ENCODE measurements at regions not wholly inside any gene's neighbourhood (a gene's known extent, or its start where the extent isn't known, plus 50 kb on each side); places are given as distances from the start of the nearest gene placed in this dataset.
"Not testable (repeated sequence)": the region's sequence is repeated elsewhere in the genome, so short reads cannot be mapped to it uniquely, and the experiment has no call there.

GRCh38 chr11:98531576-98531975, 489.2 kb upstream of the CNTN5 start:
- DNase-seq (ENCODE audit: low read depth): no peak
- H3K4me3 ChIP-seq (ENCODE audit: low read depth, low read length): no peak overlapping the region

- H3K4me3 ChIP-seq (ENCODE audit: low read depth, low read length): no peak overlapping the region
- DNase-seq (ENCODE audit: low read depth): no peak
These were observed 484.7 kb upstream of the CNTN5 start for GRCh38 chr11:98536023-98536422.

DNA sequence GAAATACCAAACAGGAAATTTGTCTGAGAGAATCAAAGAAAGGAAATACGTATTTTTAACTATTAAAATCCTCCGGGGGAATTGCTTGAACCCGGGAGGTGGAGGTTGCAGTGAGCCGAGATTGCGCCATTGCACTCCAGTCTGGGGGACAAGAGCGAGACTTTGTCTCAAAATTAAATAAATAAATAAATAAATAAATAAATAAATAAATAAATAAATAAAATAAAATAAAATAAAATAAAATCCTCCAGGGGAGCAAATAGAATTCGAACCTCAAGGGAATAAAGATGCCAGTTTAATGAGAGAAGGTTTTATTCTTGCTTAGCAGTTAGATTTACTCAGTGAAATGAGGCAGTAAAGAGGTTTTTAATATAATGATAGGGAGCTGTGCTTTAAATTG, 482.4 kb upstream of the CNTN5 start:
- DNase-seq (ENCODE audit: low read depth): not testable (repeated sequence)

DNA sequence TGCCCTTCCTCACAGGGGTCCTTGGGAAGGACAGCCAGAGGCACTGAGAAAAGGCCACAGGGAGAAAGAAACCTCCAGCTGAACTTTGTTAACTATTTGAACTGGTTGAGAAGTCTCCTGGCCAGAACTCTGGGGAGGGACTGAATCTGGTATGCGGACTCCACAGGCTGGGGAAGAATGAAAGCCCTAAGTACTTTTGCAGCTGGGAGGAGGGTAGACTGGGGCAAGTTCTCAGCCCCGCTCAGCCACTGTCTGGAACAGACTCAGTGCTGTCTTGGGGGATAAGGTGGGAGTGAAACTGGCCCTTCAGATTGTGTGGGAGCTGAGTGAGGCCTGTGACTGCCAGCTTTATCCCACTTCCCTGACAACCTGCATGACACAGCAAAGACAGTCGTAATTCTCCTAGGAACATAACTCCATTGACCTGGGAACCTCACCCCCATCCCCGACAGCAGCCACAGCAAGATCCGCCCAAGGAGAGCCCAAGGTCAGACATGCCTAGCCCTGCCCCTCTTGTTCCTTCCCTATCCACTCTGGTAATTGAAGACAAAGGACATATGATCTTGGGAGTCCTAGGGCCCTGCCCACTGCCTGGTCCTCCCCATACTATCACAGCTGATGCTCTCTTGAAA, 475.1 kb upstream of the CNTN5 start:
- DNase-seq (ENCODE audit: low read depth): no peak
- H3K4me3 ChIP-seq (ENCODE audit: low read depth, low read length): no peak overlapping the region

More for the DNA sequence above, 482.4 kb upstream of the CNTN5 start:
- H3K4me3 ChIP-seq (ENCODE audit: low read depth, low read length): not testable (repeated sequence)

- no peak overlapping the region for H3K4me3 ChIP-seq (ENCODE audit: low read depth, low read length)
- no peak for DNase-seq (ENCODE audit: low read depth)
These were observed 471.2 kb upstream of the CNTN5 start for GRCh38 chr11:98549571-98549970.

DNA sequence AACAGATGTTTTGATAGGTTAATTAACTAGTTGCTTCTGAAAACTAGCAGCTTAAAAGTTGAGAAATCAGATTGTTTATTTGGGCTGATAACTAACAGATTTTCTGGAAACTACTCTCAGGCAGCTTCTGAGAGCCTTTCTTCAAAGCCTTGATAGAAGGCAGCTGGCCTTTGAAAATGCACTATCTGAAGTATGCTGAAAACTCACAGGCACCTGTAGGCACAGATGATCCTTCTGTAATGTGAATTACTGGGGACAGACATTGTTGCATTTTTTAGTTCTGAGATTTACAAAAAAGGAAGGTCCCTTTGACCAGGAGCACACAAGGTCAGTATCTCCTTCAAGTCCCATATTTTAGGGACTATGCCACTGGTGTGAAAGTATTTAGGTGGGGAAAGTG, 460.8 kb upstream of the CNTN5 start:
- DNase-seq (ENCODE audit: low read depth): no peak
- no peak overlapping the region for H3K4me3 ChIP-seq (ENCODE audit: low read depth, low read length)

DNA sequence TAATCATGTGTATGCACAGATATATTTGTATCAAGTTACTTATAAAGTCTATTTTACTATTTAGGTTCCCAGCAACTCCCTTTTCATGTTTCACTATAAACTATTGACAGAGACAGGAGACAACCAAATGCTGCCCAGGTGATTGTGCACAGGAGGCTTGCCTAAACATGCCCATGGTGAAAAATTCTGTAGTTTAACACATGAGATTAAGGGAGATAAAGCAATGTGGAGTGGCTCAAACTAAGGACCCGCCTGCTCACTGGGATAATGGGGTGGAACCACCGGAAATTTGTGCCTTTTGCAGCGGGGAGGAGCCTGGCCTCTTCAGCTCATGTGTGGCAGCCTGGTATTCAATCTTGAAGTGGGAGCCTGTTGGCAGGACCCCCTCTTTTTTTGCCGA, 459.5 kb upstream of the CNTN5 start:
- no peak for DNase-seq (ENCODE audit: low read depth)
- H3K4me3 ChIP-seq (ENCODE audit: low read depth, low read length): no peak overlapping the region

DNA sequence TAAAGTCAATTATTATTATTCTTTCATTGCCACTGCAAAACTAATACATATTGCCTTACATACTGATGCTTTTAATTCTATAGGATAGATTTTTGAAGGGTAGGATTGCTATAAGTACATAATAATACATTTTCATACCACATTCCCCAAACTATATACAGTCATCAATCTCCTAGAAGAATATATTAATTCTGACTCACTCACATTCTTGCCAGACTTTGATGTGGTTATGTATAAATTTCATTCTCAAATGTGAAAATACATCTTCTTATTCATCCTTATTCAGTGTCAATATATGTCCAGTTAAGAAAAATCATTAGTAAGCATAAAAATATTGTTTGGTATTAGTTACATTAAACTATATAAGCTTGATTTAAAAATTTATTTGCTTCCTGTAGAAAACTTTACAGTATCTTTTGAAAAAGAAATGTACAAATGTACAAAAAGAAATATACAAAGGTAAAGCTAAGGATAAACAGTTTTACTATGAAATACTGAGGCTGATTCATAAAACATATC, 458.8 kb upstream of the CNTN5 start:
- DNase-seq (ENCODE audit: low read depth): no peak
- H3K4me3 ChIP-seq (ENCODE audit: low read depth, low read length): no peak overlapping the region

DNA sequence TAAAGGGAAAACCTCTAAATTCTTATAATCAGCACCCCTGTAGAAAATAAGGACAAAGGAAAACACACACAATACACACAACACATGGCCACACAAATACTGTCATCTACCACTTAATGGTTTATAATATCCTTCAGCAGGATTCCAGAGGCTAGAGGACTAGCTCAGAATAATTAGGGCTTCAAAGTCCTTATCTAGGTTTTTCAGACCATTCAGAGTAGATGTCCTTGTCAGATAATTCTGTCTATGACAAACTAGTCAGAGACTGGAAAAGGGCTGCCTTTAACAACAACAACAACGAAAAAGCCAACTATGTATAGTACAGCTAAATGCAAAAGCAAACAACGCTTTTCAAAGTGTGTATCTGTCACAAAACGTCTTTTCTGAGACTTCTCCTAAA, 456.5 kb upstream of the CNTN5 start:
- no peak for DNase-seq (ENCODE audit: low read depth)
- H3K4me3 ChIP-seq (ENCODE audit: low read depth, low read length): no peak overlapping the region

- DNase-seq (ENCODE audit: low read depth): no peak
- no peak overlapping the region for H3K4me3 ChIP-seq (ENCODE audit: low read depth, low read length)
These were observed 455.9 kb upstream of the CNTN5 start for GRCh38 chr11:98564881-98565280.

GRCh38 chr11:98565311-98565710, 455.4 kb upstream of the CNTN5 start:
- DNase-seq (ENCODE audit: low read depth): no peak
- no peak overlapping the region for H3K4me3 ChIP-seq (ENCODE audit: low read depth, low read length)

GRCh38 chr11:98566978-98567377, 453.8 kb upstream of the CNTN5 start:
- H3K4me3 ChIP-seq (ENCODE audit: low read depth, low read length): no peak overlapping the region
- DNase-seq (ENCODE audit: low read depth): no peak

DNA sequence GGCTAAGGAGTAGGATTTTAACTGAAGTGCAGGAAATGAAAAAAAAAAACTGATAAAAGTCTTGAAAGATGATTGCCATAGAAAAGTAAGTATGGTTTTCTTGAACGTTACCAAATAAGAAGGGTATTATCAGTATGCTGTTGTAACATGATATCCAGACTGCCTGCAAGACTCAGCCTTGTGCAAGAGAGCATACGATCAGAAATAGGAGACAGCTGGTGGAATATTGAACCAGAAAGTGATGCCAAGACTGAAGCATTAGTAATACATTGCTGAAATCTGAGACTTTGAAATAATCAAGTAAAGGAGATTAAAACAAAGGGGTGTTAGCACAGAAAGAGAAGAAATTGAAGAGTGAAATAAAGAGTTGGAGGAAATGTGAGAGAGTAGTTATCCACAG, 452.7 kb upstream of the CNTN5 start:
- H3K4me3 ChIP-seq (ENCODE audit: low read depth, low read length): no peak overlapping the region
- DNase-seq (ENCODE audit: low read depth): peak; percentile 15

DNA sequence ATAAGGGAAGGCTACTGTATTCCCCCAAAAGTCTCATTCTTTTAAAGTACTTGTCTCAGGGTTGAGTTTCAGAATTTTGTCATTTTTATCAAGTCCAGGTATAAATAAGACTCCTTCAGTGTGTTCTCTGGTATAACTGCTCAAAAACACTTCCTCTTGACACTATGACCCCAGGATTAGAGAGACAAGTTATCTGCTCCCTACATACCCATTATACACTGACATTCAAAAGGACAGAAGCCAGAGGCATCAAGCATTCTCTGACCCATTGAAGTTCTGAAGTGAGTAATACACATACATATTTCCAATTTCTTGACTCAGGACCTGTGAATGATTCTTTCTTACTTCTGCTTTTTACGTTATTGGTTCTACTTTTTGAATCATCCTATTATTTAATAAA, 447.8 kb upstream of the CNTN5 start:
- DNase-seq (ENCODE audit: low read depth): no peak

DNA sequence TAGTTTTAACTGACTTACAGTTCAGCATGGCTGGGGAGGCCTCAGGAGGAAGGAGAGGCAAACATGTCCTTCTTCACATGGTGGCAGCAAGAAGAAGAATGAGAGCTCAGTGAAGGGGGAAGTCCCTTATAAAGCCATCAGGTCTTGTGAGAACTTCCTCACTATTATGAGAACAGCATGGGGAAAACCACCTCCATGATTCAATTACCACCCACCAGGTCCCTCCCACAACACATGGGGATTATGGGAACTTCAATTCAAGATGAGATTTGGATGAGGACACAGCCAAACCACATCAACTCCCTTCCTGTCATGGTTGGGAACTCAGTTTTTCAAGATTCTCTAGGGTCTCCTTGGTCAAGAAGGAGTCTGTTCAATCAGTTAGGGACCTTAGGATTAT, 432.9 kb upstream of the CNTN5 start:
- no peak for DNase-seq (ENCODE audit: low read depth)
- H3K4me3 ChIP-seq (ENCODE audit: low read depth, low read length): no peak overlapping the region

More for the DNA sequence above, 447.8 kb upstream of the CNTN5 start:
- H3K4me3 ChIP-seq (ENCODE audit: low read depth, low read length): no peak overlapping the region

GRCh38 chr11:98589967-98590366, 430.8 kb upstream of the CNTN5 start:
- DNase-seq (ENCODE audit: low read depth): no peak
- H3K4me3 ChIP-seq (ENCODE audit: low read depth, low read length): no peak overlapping the region

DNA sequence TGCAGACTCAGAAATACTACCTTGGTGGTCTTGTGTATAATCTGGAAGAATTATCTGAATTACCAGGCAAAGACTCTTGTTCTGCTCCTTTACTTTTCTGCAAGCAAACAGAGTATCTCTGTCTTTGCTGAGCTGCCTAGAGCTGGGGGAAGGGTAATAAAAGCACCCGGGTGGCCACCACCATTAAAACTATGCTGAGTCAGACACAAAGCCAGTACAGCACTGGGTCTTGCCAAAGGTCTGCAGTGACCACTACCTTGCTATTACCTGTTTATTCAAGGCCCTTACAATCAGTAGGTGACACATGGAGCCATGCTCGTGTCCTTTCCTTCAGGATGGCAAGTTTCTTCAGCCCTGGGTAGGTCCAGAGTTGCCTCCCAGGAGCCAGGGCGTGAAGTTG, 420.6 kb upstream of the CNTN5 start:
- DNase-seq (ENCODE audit: low read depth): no peak
- no peak overlapping the region for H3K4me3 ChIP-seq (ENCODE audit: low read depth, low read length)

DNA sequence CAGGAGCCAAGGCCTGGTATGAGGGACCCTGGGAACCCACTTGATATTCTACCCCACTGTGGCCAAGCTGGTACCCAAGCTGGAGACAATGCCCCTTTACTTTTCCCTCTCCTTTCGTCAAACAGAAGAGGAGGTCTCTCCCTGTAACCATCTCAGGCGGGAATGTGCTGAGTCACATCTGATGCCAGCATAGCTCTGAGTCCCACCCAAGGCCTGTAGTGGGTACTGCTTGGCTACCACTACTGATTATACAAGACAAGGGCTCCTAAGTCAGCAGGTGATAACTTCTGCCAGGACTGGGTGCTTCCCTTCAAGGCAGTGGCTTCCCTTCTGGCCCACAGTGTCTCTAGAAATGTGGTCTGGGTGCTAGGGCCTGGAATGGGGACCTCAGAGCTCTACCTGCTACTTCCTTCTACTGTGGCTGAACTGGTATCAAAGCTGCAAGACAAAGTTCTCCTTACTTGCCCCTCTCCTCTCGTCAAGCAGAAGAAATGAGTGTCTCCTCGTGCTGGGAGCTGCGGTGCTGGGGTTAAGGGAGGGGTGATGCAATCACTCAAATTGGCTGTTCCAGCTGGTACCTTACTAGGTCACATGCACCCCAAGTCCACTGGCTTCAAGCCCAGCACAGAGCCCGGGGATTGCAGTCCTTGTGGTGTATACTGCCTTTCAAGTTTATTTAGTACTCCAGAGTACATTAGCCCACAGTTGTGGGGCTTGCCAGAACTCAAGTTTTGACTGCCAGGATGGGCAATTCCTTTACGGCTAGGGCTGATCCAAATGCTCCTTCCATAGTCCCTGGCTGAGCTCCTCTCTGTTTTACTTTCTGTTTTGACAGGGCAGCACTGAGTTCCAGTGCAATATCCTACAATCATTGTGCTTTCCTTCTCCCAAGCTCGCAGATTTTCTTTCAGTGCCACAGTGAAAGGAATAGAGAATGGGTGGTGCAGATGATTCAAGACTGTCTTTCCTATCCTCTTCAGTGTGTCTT, 419.7 kb upstream of the CNTN5 start:
- H3K4me3 ChIP-seq (ENCODE audit: low read depth, low read length): no peak overlapping the region
- DNase-seq (ENCODE audit: low read depth): no peak

DNA sequence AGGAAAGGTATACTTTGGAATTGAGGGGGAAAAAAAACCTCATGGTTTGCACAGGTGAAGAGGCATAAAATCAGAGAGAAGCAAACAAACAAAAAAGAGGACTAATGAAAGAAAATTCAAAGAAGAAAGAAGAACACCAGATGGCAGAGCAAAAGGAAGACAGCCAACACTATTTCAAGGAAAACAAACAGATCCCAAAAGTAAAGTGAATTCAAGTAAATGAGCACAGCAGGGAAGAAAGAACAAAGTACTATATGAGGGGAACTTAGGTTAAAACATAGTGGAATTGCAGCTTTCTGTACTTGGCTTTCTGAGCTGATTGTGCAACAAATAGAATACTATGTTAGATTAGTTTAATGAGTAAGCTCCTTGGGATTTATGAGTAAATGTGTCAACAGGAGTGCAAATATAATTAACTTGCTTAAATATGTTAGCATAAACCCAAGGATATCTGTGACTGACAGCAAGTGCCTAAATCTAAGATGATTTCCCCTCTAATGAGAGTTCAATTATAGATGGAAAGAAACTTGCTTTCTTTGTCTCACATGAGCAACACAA, 404.6 kb upstream of the CNTN5 start:
- H3K4me3 ChIP-seq (ENCODE audit: low read depth, low read length): no peak overlapping the region
- DNase-seq (ENCODE audit: low read depth): no peak

DNA sequence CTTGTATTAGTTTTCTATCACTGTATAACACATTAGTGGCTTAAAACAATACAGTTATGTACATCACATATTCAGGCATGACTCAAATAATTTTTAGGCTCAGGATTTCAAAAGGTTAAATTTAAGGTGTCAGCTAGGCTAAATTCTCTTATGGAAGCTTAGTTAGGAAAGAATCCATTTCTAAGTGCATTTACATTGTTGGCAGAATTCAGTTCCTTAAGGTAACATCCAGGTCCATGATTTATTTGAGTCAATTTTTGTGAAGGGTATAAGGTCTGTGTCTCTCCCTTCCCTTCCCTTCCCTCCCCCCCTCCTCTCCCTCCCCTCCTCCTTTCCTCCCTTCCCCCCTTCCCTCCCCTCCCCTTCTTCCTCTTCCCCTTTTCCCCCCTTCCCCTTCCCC, 399.0 kb upstream of the CNTN5 start:
- DNase-seq (ENCODE audit: low read depth): no peak
- H3K4me3 ChIP-seq (ENCODE audit: low read depth, low read length): no peak overlapping the region
